Activated CD4-positive, CD25-positive, alpha-beta regulatory T cell treated with anti-CD3 and anti-CD28 coated beads, Interleukin-2, amount 50 U/mL, for 72 hours (primary cell): ENCODE measurements at regions not wholly inside any gene's neighbourhood (a gene's known extent, or its start where the extent isn't known, plus 50 kb on each side); places are given as distances from the start of the nearest gene placed in this dataset.

Experiments
- DNase-seq: peaks from one replicate; pipeline ENCODE4 v3.0.0; 2021

DNA sequence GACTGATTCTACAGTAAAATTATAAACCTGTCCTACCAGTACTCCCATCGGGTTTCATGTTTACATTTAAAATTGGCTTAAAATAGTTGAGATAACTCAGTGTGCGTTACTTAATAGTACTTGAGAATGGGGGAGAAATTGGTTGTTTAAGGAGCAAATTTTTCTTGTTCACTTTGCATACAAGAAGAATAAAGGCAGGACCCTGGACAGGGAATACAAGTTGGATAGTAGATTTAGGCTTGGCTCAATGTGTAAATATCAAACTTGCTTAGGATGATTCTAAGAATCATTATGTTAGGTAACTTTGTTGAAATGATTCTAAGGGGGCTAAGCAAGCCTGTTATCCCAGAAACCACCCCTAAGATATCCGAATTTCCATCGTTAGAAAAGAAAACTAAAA lies 448.4 kb upstream of the TLE4 start:
- DNase-seq: no peak

- DNase-seq: no peak
These were observed 444.1 kb upstream of the TLE4 start for GRCh38 chr9:79127661-79128060.

- peak; percentile 30 for DNase-seq
These were observed 441.8 kb upstream of the TLE4 start for GRCh38 chr9:79129865-79130480.

DNA sequence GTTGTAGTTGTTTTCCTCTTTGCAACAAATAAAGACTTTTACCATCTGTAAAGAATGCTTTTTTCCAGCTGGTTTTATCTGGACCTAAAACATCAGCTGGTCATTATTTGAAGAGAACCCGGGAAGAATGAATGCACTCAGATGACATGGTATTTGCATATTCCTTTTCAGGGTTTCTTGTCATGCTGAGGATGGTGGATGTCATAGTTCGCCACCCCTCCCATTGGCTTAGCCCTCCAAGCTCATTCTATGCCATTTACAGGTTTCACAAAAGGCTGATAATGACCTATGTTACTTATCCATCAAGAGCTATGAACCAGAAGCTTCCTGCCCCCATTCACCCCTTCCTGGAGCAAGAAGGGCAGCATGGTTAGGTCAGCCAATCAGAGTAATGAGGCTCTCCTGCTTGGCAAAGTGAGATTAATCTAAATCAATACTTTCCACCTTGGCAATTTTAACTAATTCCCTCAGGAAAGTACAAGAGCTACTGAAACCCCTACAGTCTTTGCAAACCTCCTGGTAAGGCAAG lies 440.5 kb upstream of the TLE4 start:
- no peak for DNase-seq

- DNase-seq: no peak
These were observed 439.9 kb upstream of the TLE4 start for GRCh38 chr9:79131824-79132377.

DNA sequence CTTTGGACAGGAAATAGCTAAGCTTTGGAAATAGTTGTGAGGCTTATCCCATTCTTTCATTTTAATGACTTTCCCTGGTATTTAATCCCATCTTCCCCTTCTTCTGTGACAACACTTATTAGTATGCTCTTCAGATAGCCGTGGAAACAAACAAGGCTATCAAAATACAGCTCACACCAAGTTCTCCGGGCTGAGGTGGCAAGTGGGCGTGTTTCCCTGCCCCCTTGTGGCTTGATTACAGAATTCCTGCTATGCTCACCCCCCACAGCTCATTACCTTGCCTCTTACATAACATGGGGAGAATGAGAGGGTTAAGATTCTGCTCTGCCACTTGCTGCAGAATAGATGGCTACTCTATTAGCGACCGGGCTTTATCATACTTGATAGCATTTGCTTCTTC lies 437.1 kb upstream of the TLE4 start:
- DNase-seq: no peak

- DNase-seq: no peak
These were observed 435.9 kb upstream of the TLE4 start for GRCh38 chr9:79135681-79136415.

DNA sequence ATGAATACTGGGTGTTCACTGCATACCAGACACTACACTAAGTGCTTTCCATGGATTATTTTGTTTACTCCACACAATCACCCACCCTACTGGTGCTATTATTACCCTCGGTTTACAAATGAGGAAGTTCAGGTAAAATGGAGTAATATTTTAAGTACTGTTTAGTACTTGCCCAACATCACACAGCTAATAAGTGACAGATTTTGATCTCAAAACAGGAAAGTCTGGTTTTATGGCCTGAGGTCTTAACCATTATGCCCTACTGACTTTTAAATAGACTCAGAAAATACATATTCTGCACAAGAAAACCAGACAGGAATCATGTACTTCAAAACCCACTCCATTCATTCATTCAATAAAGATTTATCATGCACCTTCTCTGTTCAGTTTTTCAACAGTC lies 431.0 kb upstream of the TLE4 start:
- no peak for DNase-seq

DNA sequence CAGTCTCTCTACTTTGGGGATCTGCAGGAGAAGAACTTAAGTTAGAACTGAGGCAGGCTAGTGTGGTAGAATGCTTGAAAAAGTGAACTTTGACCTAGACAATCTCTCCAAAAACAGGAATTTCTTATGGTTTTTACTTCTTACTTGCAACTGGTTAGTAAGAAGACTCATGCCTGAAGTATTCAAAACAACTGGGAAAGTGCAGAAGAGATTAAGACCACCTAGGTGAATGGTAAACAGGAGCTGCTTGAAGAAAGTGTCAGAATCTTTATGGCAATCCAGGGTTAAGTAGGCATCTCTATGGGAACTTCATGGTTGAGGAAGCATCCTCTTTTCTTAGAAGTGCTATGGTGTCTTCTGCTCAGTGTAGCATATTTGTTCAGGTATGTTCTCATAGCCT lies 428.6 kb upstream of the TLE4 start:
- no peak for DNase-seq

- no peak for DNase-seq
These were observed 426.3 kb upstream of the TLE4 start for GRCh38 chr9:79145442-79145841.

- DNase-seq: no peak
These were observed 422.2 kb upstream of the TLE4 start for GRCh38 chr9:79149585-79149984.

GRCh38 chr9:79151791-79152190 lies 420.0 kb upstream of the TLE4 start:
- no peak for DNase-seq

DNA sequence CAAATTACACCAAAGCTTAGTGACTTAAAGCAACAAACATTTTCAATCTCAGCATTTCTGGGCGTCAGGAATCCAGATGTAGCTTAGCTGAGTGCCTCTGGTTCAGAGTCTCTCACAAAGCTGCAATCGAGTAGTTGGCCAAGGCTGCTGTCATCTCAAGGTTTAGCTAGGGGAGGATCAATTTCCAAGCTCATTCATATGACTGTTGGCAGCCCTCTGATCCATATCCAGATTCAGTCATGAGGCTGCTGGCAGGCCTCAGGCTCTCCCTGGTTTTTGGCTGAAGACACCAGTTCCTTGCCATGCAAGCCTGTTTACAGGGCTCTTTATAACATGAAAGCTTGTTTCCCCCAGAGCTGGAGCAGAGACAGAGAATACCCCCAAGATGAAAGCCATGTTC lies 419.5 kb upstream of the TLE4 start:
- DNase-seq: no peak

GRCh38 chr9:79154806-79155205 lies 417.0 kb upstream of the TLE4 start:
- no peak for DNase-seq

- no peak for DNase-seq
These were observed 416.5 kb upstream of the TLE4 start for GRCh38 chr9:79155308-79155707.

DNA sequence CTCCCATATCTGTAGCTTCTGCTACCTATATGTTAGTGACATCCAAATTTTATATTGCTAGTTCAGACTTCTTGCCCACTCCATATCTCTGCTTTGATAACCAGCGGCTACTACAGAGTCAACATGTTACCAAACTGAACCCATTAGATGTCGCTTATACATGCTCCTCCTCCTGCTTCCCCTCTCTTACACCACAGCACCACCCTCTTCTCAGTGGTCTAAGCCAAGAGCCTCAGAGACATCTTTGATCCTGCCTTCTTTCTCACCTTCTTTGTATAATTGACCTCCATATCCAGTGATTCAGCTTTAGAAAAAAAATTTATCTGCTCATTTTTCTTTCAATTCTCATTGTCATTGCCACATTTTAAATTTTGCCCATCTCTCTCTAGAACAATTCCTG lies 408.2 kb upstream of the TLE4 start:
- no peak for DNase-seq

DNA sequence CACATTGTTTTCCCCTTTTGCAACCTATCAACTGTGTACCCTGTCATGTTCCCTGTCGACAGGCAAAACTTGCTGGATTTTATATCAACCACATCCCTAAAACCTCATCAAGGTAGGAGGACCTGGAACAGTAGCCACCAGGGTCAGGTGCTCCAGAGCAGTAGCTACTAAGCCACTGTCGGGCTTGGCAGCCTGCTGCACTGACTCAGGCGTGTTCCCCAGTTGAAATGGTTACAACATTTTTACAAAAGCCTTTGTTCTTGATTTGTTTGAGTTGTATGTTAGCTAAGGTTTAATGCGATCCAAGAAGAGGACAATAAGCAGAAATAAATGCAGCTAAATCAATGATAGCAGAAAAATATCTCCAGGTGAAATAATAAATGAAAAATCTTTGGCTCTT lies 407.4 kb upstream of the TLE4 start:
- DNase-seq: no peak

GRCh38 chr9:79165020-79165780 lies 406.6 kb upstream of the TLE4 start:
- no peak for DNase-seq

DNA sequence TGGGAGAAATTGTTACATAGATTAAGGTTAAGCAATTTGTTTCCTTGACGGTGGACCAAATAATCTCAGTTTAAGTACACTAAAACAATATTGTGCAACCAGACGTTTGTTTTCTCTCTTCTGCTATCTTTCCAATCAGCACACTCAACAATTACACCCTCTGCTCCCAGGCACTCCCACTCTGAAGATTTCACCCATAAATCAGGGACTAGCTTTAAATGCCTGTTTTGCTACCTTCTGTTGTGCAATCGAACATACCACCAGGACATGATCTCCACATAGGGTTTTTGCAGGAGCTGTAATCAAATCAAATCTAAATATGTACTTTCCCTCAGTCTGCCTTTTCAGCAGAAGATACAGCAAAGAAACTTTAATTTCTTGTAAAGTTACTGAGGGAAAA lies 405.8 kb upstream of the TLE4 start:
- no peak for DNase-seq

- no peak for DNase-seq
These were observed 401.1 kb upstream of the TLE4 start for GRCh38 chr9:79170643-79171042.

DNA sequence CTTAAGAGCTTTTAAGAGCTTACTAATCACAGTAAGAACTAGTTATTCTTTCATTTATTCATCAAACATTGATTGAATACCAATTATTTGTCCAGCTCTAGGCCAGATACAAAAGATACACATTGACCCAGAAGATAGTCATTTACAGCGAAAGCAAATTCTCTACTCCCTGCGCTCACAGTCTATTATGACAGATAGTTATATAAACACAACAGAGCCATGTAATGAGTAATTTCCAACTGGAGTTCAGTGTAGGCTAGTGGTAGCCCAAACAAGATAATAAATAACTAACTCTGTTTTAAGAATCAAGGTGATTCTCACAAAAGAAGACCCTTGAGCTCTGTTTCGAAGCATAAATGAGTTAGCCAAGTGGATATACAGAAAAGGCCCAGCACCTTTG lies 397.8 kb upstream of the TLE4 start:
- no peak for DNase-seq

DNA sequence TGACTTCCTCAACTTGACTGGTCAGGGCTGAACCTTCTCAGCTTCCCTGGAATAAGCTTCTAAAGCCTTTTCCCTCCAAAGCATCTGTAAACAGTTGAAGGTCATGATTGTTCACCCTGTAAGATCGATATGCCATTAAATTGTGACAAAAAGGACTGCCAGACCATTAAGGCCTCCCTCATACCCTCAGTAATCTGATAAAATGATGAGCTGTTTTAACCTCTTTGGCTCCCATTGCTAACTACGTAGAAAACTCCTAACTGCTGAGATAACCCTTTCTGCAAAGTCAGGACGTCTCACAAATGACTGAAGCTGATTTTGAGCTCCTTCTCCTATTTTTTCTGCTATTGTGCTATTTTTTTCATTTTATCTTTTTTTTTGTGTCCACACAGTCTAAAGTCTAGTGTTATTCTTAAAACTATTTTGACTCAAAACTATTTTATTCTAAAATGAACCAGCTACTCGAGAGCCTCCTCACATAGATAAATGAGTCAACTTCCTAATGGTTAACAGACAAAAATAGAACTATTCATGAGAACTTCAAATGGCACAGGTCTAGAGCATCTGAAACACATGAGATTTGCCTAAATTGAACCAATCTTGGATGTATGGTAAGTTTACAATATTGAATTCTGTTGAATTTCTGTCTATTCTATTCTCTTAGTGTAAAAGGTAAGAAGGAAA lies 395.6 kb upstream of the TLE4 start:
- no peak for DNase-seq

- DNase-seq: no peak
These were observed 386.9 kb upstream of the TLE4 start for GRCh38 chr9:79184831-79185230.
